Activated CD8-positive, alpha-beta memory T cell treated with anti-CD3 and anti-CD28 coated beads, Interleukin-2, amount 10 ng/mL, durations not matched to agents 7 days and 5 days (primary cell): ENCODE measurements at regions not wholly inside any gene's neighbourhood (a gene's known extent, or its start where the extent isn't known, plus 50 kb on each side); places are given as distances from the start of the nearest gene placed in this dataset.

Experiments used
- ATAC-seq: fragments of 150-1000 bp; cut with Tn5 transposase; one replicate; pipeline ENCODE4 v1.10.0; 2021; ENCODE audit warnings: moderate library complexity
- CTCF ChIA-PET: fragments of 350-600 bp; sonication (Branson Sonifier 250); formaldehyde crosslinking; loops from one replicate; lab custom pipeline; 2021; ENCODE audit warnings: antibody characterized with exemption; lab: Charles Lee
- DNase-seq: peaks from one replicate; pipeline ENCODE4 v3.0.0-alpha.2; 2020
- H3K27ac Mint-ChIP-seq: one replicate; pipeline ENCODE4 v1.8.0; 2021; ENCODE audit warnings: mild to moderate bottlenecking, mixed read lengths
- H3K27me3 Mint-ChIP-seq: one replicate; pipeline ENCODE4 v1.8.0; 2021; ENCODE audit warnings: mixed read lengths
- H3K36me3 Mint-ChIP-seq: one replicate; pipeline ENCODE4 v1.8.0; 2021; ENCODE audit warnings: mild to moderate bottlenecking, mixed read lengths
- H3K4me1 Mint-ChIP-seq: one replicate; pipeline ENCODE4 v1.8.0; 2021; ENCODE audit warnings: mixed read lengths
- H3K4me3 Mint-ChIP-seq: one replicate; pipeline ENCODE4 v1.8.0; 2021; ENCODE audit warnings: mild to moderate bottlenecking, moderate library complexity, mixed read lengths
- H3K9me3 Mint-ChIP-seq: one replicate; pipeline ENCODE4 v1.8.0; 2022; ENCODE audit warnings: low read depth, mixed read lengths

DNA sequence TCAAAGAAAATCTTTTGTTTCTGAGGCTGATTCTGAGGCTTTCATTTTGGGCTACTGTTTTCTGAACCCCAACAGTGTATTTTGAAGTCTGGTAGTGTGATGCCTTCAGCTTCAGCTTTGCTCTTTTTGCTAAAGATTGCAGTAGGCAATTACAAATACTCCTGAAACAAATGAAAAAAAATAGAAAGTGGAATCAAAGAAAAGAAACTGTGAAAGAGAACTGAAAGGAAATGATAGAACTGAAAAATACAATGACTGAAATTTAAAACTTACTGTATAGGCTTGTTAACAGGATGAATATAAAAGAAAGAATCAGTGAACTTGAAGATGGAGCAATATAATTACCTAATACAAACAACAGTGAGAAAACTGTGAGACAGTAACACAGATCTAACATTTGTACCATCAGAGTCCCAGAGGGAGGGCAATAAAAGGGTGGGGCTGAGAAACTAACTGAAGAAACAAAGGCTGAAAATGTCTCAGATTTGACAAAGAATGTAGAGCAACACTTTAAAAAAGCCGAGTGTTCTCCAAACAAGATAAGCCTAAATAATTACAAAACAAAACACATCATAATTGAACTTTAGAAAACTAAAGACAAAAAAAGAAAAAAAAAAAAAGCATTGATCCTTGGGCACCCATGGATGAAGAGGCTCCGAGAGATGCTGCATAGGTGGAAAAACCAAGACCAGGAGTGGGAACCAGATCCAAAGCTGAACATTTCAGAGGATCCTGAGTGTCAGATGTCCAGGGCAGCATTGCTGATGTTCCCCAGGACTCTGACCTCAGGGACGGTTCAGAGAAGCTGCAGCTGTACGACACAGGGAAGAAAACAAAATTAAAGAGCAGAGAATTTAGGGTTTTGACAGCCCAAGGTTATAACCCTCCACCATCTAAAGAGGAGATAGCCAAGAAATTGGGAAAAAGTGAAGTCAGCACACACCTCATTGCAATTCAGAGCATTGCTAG is 223.2 kb upstream of the IGFBP3 start:
- Mint-ChIP-seq H3K9me3 (peaks cover 2% of the 10 kb centered on the region), H3K27ac (no peak overlapping the region), H3K36me3 (no peaks in the 10 kb centered on the region), H3K27me3 (no peaks in the 10 kb centered on the region), H3K4me3 (no peak overlapping the region), H3K4me1 (no peaks in the 10 kb centered on the region)
- ATAC-seq, result no peak
- no peak for DNase-seq
- CTCF ChIA-PET, result no interaction called here

DNA sequence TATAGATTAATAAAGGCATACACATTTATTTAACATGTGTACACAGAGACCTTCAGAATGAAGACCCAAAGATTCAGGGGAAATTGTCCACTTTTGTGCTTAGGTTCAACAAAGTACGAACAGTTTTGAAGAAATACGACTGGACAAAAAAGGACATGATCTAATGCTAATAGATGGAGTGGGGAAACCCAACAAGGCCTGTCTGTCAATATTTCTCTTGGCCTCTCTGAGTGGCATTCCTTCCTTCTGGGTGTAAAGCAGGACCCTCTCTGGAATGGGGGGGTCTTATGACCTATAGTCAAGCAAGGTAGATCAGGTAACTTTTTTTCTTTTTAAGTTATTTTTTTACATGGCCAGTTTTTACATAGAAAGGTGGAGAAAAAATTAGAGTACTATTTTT is 222.3 kb upstream of the IGFBP3 start:
- Mint-ChIP-seq H3K9me3 (peaks cover 2% of the 10 kb centered on the region), H3K36me3 (no peaks in the 10 kb centered on the region)

DNA sequence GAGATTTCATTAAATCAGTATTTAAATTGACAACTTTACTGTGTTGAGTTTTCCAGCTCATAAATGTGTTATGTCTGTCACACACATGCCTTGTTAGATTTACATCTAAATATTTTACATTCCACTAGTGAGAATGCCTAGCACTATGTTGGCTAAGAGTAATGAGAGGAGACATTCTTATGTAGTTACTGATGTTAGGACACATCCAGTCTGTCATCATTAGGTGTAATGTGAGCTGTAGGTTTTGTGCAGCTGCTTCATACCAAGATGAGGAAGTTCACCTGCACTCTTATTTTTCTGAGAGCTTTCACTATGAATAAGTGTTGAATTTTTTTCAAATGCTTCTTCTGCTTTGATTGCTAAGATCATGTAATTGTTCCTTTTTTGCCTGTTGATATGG is 218.0 kb upstream of the IGFBP3 start:
- ATAC-seq, result no peak
- CTCF ChIA-PET, result no interaction called here
- H3K4me3 Mint-ChIP-seq, result no peak overlapping the region

More for the DNA sequence above, 222.3 kb upstream of the IGFBP3 start:
- no peaks in the 10 kb centered on the region for H3K4me1 Mint-ChIP-seq
- no peak overlapping the region for H3K4me3 Mint-ChIP-seq
- ATAC-seq, result no peak
- CTCF ChIA-PET, result no interaction called here
- H3K27me3 Mint-ChIP-seq, result no peaks in the 10 kb centered on the region
- DNase-seq, result no peak
- no peak overlapping the region for H3K27ac Mint-ChIP-seq

DNA sequence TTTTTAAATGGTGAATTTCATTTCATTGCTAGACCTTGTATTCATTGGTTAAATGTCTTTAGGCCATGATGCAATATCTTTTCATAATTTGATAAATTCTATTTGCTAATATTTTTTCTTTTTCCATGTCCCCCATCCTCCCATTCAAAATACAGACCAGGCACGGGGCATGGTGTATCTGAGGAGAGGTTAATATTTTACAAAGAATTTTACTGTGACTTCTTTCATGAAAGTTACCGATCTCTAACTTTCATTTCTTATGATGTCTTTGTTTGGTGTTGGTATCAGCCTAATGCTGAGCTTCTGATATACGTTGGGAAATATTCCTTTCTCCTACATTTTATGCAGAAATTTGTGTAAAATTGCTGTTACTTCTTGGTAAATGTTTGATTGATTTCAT is 216.7 kb upstream of the IGFBP3 start:
- ATAC-seq, result no peak

More for the DNA sequence above, 218.0 kb upstream of the IGFBP3 start:
- no peak for DNase-seq
- H3K36me3 Mint-ChIP-seq, result no peaks in the 10 kb centered on the region
- no peak overlapping the region for H3K27ac Mint-ChIP-seq
- H3K4me1 Mint-ChIP-seq, result no peaks in the 10 kb centered on the region
- H3K27me3 Mint-ChIP-seq, result no peaks in the 10 kb centered on the region
- no peaks in the 10 kb centered on the region for H3K9me3 Mint-ChIP-seq

DNA sequence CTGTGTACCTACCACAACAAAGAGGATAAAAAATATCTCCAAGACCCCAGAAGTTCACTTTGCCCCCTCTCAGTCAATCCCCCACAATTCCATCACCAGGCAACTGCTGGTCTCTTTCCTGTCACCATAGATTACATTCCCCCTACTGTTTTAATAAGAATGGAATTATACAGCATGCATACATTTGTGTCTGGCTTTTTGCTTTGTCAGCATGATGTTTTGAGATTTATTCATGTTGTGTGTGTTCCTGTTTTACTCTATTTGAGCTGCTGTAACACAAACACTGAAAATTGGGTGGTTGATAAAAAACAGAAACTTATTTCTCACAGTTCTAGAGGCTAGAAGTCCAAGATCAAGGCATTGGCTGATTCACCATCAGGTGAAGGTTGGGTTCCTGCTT is 214.5 kb upstream of the IGFBP3 start:
- H3K27ac Mint-ChIP-seq, result no peak overlapping the region

More for the DNA sequence above, 216.7 kb upstream of the IGFBP3 start:
- Mint-ChIP-seq H3K9me3 (no peaks in the 10 kb centered on the region), H3K27ac (no peak overlapping the region), H3K4me3 (no peak overlapping the region), H3K4me1 (no peaks in the 10 kb centered on the region), H3K27me3 (no peaks in the 10 kb centered on the region), H3K36me3 (no peaks in the 10 kb centered on the region)
- DNase-seq, result no peak
- CTCF ChIA-PET, result no interaction called here

DNA sequence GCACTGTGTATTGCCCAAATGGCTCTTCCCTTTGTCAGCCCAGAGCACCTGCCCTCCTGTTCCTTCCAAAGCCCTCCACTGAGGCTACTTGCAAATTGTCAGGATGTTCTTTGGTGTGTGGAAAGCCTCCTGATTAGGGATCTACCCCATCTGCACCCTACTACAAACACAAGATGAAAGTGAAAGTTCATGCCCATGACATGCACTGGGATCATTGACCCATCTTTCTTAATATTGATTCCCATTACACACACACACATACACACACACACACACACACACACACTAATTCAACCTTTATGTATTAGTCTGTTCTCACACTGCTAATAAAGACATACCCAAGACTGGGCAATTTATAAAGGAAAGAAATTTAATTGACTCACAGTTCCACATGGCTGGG is 213.7 kb upstream of the IGFBP3 start:
- no peak for ATAC-seq
- no peaks in the 10 kb centered on the region for H3K27me3 Mint-ChIP-seq
- no peak overlapping the region for H3K27ac Mint-ChIP-seq
- no peaks in the 10 kb centered on the region for H3K36me3 Mint-ChIP-seq
- CTCF ChIA-PET, result no interaction called here
- DNase-seq, result no peak
- H3K9me3 Mint-ChIP-seq, result no peaks in the 10 kb centered on the region
- no peaks in the 10 kb centered on the region for H3K4me1 Mint-ChIP-seq
- H3K4me3 Mint-ChIP-seq, result no peak overlapping the region

More for the DNA sequence above, 214.5 kb upstream of the IGFBP3 start:
- Mint-ChIP-seq H3K36me3 (no peaks in the 10 kb centered on the region), H3K4me1 (no peaks in the 10 kb centered on the region), H3K4me3 (no peak overlapping the region), H3K9me3 (no peaks in the 10 kb centered on the region), H3K27me3 (no peaks in the 10 kb centered on the region)
- DNase-seq, result no peak
- CTCF ChIA-PET, result no interaction called here
- no peak for ATAC-seq

DNA sequence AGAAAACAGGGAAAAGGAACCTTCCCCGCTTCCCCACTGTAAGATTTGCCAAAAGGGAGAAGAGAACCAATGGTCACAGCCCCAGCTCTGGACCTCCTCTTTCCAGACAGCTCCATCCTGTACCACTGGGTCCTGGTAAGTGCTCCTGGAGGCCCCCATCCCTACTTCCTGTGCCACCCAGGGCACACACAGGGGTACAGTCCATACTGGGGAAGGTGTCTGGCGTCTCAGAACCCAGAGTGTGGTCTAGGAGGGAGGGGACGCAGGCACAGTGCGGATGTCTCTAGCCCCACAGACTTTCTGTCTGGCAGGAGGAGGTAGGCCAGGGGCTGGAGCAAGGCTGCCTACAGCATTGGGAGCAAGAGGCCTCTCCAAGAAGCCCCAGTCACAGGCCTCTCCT is 213.3 kb upstream of the IGFBP3 start:
- DNase-seq (no peak), ATAC-seq (no peak)
- no peaks in the 10 kb centered on the region for H3K36me3 Mint-ChIP-seq
- H3K27me3 Mint-ChIP-seq, result no peaks in the 10 kb centered on the region
- H3K27ac Mint-ChIP-seq, result no peak overlapping the region
- no peak overlapping the region for H3K4me3 Mint-ChIP-seq
- H3K9me3 Mint-ChIP-seq, result no peaks in the 10 kb centered on the region
- no peaks in the 10 kb centered on the region for H3K4me1 Mint-ChIP-seq
- CTCF ChIA-PET, result no interaction called here

DNA sequence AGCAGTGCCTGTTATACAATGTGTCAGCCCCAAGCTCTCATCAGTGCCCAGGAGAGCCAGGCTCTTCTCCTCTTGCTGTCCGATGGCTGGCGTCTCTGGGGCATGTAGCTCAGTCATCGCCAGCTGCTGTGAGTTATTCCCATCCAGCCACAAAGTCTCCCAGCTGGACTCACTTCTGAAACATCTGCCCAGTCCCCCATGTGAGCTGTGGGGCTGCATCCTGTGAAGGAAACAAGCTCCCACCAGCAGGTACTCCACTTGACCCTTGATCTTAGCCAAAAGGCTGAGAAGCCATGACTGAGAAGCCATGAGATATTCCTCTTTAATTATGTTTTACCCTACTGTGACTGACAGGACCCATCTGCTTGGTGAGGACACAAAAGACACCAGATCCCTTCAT is 212.7 kb upstream of the IGFBP3 start:
- Mint-ChIP-seq H3K9me3 (no peaks in the 10 kb centered on the region), H3K4me1 (no peaks in the 10 kb centered on the region), H3K27me3 (no peaks in the 10 kb centered on the region), H3K36me3 (no peaks in the 10 kb centered on the region), H3K4me3 (no peak overlapping the region), H3K27ac (no peak overlapping the region)
- DNase-seq (no peak), ATAC-seq (no peak)
- CTCF ChIA-PET, result no interaction called here

DNA sequence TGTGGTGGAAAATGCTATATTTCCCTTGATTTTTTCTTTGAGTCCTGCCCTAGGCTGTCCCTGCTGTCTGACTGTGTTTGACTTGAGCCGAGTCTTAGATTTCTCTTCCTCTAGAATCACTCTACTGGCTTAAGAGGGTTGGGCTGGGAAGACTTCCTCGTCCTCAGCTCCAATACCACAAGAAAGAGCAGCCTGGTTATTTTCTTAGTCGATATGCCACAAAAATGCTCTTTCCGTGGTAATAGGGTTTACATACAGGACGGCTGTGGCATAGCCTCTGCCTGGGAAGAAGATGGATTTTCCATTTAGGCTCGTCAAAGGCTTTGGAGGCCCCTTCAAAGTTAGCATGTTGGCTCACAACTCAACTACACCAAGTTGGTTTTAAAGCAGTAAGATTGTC is 212.0 kb upstream of the IGFBP3 start:
- ATAC-seq (no peak), DNase-seq (no peak)
- H3K27me3 Mint-ChIP-seq, result no peaks in the 10 kb centered on the region
- CTCF ChIA-PET, result no interaction called here
- H3K4me1 Mint-ChIP-seq, result no peaks in the 10 kb centered on the region
- no peaks in the 10 kb centered on the region for H3K9me3 Mint-ChIP-seq
- H3K4me3 Mint-ChIP-seq, result no peak overlapping the region
- no peaks in the 10 kb centered on the region for H3K36me3 Mint-ChIP-seq
- no peak overlapping the region for H3K27ac Mint-ChIP-seq

DNA sequence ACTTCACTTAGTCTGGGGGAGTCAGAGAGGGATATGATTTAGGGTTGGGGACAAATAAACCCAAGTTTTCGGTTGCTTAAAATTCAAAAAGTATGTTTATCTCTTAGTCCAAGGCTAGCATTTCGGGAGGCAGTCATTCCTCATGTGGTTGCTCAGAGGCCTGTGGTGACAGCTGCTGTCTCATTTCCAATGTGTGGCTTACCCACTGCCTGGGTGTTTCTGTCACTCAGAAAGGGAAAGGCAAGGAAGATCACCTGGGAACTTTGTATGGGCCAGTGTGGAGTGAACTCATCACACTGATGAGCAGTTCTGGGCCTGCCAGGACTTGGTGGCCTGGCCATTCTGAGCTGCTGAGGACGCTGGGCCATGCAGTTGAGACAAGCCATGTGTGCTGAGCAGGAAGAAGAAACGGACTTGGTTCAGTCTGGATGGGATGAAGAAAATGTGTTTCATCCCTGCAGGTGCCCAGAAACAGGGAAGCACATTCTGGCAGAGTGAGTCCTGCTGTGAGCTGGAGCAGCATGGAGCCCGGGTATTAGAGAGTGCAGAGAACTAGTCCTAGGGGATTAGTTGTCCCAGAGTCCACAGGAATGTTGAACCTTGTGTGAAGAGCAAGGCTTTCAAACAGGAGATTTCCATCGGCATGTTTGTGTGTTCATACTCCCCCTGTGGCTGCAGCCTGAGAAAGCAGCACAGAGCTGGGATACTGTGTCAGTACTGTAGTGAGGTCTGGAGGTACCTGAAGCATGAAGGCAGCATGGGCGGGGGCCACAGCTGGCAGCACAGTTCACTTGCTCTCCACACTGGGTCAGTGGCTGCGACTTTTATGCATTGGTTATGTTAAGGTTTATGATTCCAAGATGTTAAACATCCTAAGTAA is 211.1 kb upstream of the IGFBP3 start:
- Mint-ChIP-seq H3K4me3 (no peak overlapping the region), H3K27ac (no peak overlapping the region), H3K9me3 (no peaks in the 10 kb centered on the region), H3K36me3 (no peaks in the 10 kb centered on the region), H3K27me3 (no peaks in the 10 kb centered on the region), H3K4me1 (no peaks in the 10 kb centered on the region)
- CTCF ChIA-PET, result no interaction called here
- ATAC-seq (no peak), DNase-seq (no peak)

DNA sequence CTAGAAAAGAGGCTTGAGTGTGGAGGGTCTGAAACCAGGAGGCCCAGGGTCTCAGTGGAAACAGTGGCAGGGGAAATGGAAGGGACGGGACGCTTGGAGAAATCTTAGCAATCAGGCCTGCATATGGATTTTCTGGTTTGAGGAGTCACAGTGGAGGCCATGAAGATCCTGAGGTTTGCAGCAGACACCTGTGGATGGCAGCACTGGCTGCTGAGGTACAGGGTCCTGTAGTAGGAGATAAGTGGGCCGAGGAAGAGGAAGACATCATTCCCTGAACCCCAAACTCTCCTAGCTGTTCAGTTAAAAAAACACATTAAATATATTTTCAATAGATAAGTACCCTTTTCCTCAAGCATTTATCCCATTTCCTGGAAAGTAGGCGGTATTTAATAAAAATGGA is 208.8 kb upstream of the IGFBP3 start:
- no peak for ATAC-seq
- CTCF ChIA-PET, result no interaction called here
- no peaks in the 10 kb centered on the region for H3K36me3 Mint-ChIP-seq
- no peak overlapping the region for H3K4me3 Mint-ChIP-seq
- no peaks in the 10 kb centered on the region for H3K9me3 Mint-ChIP-seq
- no peak for DNase-seq
- no peaks in the 10 kb centered on the region for H3K27me3 Mint-ChIP-seq
- no peaks in the 10 kb centered on the region for H3K4me1 Mint-ChIP-seq
- H3K27ac Mint-ChIP-seq, result no peak overlapping the region

DNA sequence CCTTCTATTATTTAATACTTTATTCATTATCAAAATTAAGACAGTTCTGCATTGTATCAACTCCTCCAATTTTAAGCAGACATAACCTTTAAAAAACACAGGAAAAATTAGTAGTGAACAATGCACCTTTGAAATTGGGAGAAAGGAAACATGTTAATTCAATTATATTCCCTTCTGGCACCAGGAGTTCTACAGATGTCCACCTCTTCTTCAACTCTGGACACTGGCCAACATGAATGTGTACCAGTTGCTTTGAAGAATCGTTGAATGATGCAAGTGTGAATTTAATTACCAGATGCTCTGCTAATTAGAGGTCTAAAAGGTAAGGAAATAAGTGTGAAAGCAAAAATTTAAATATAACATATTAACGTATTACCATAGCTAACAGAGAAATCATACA is 206.7 kb upstream of the IGFBP3 start:
- H3K27me3 Mint-ChIP-seq, result peaks cover 2% of the 10 kb centered on the region
- no peak overlapping the region for H3K27ac Mint-ChIP-seq

DNA sequence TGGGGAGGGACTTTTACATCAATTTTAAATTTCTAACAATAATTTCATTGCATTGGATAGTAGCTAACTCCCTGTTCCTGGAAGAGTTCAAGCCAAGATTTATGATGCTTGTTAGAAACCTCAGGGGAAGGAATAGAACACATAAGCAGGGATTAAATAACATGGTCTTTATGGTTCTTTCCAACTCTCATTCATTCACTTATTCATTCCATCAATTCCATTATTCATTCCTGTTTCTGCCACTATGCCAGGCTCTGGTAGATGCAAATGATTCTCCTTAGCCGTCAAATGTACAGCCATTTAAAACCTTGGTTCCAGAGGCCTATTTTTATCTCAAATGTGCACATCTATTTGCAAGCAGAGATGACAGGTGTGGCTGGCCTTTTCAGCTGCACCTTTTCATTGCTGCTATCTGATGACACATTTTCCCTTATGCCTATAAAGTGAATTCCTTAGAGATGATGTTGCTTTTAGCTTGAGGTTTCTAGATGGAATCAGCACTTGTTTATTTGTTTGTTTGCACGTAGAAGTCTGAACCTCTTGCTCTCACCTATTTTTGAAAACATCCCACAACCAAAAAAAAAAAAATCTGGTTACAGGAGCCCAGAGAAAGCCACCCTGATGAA is 205.7 kb upstream of the IGFBP3 start:
- no peak for ATAC-seq
- DNase-seq, result no peak
- H3K27ac Mint-ChIP-seq, result no peak overlapping the region
- CTCF ChIA-PET, result no interaction called here
- peaks cover 6% of the 10 kb centered on the region for H3K9me3 Mint-ChIP-seq
- no peaks in the 10 kb centered on the region for H3K4me1 Mint-ChIP-seq
- peaks cover 2% of the 10 kb centered on the region for H3K27me3 Mint-ChIP-seq
- H3K36me3 Mint-ChIP-seq, result no peaks in the 10 kb centered on the region
- H3K4me3 Mint-ChIP-seq, result no peak overlapping the region

More for the DNA sequence above, 206.7 kb upstream of the IGFBP3 start:
- peaks cover 6% of the 10 kb centered on the region for H3K9me3 Mint-ChIP-seq
- CTCF ChIA-PET, result no interaction called here
- ATAC-seq (no peak), DNase-seq (no peak)
- no peaks in the 10 kb centered on the region for H3K4me1 Mint-ChIP-seq
- no peaks in the 10 kb centered on the region for H3K36me3 Mint-ChIP-seq
- no peak overlapping the region for H3K4me3 Mint-ChIP-seq
